HepG2 (cell line): ENCODE measurements at regions not wholly inside any gene's neighbourhood (a gene's known extent, or its start where the extent isn't known, plus 50 kb on each side); places are given as distances from the start of the nearest gene placed in this dataset.

ENCODE experiments used
- ATAC-seq: fragments of 200-7000 bp; cut with Tn5 transposase; 3 replicates; pipeline ENCODE4 v1.9.1; 2020; ENCODE audit warnings: mild to moderate bottlenecking, moderate library complexity
- BruUV-seq: library from RNA; stranded (reverse); fragments of 400-500 nt; replicated peaks from 2 replicates; lab custom pipeline; 2021; lab: Mats Ljungman, UMichigan
- CTCF ChIA-PET: fragments of 300-600 bp; formaldehyde crosslinking; extraction: SDS; loops from one replicate; lab custom pipeline; 2021; ENCODE audit warnings: low total read pairs, inconsistent platforms, low intra/inter-chr PET ratio; lab: Yijun Ruan, JAX
- POLR2A ChIA-PET: fragments of 350-600 bp; sonication (Branson Sonifier 250); formaldehyde crosslinking; loops from one replicate; lab custom pipeline; 2020; ENCODE audit warnings: antibody characterized with exemption, inconsistent platforms; lab: Yijun Ruan, JAX
- DNase-seq: peaks from one replicate; pipeline ENCODE4 v3.0.0-alpha.2; 2015; ENCODE audit warnings: low spot score
- FAIRE-seq: peaks from 3 replicates; lab custom pipeline; 2011; peaks lifted over from hg19 to GRCh38; lab: Jason Lieb, UNC
- H2AFZ ChIP-seq: one replicate; pipeline ENCODE4 v1.6.1; 2011; ENCODE audit warnings: low read length, inconsistent platforms
- H3K27ac ChIP-seq: fragments of 300-600 bp; 3 replicates; pipeline ENCODE4 v1.8.0; 2011; ENCODE audit warnings: mixed run types, mild to moderate bottlenecking, mixed read lengths, low read length, inconsistent platforms; ENCODE audit not compliant: insufficient read depth; ENCODE audit errors: extremely low read length
- H3K27me3 ChIP-seq, 2 experiments: fragments of 200-600 bp in 1 of 2; 2 replicates in 1 of 2; 3 replicates in 1 of 2; pipeline versions ENCODE4 v1.6.0 to v1.8.0; 2011; ENCODE audit warnings: low read length in 2 of 2, mild to moderate bottlenecking in 2 of 2, moderate library complexity in 2 of 2, inconsistent platforms in 1 of 2; ENCODE audit not compliant: insufficient read depth in 2 of 2, control insufficient read depth in 1 of 2
- H3K36me3 ChIP-seq, 2 experiments: fragments of 200-600 bp in 1 of 2; replicated peaks in 1 of 2; 2 replicates in 1 of 2; 3 replicates in 1 of 2; pipeline versions ENCODE4 v1.5.1 to v1.8.0; 2011; ENCODE audit warnings: low read length in 2 of 2, inconsistent platforms in 1 of 2; ENCODE audit not compliant: insufficient read depth in 2 of 2, control insufficient read depth in 1 of 2
- H3K4me1 ChIP-seq: 2 replicates; pipeline ENCODE4 v1.5.1; 2012; ENCODE audit warnings: low read length, inconsistent platforms; ENCODE audit not compliant: insufficient read depth
- H3K4me2 ChIP-seq: 2 replicates; pipeline ENCODE4 v1.6.0; 2011; ENCODE audit warnings: low read depth, low read length, inconsistent platforms
- H3K4me3 ChIP-seq, 3 experiments: fragments of 200-600 bp in 1 of 3; sonication (generic), shearing (Covaris generic) in 1 of 3; replicated peaks in 1 of 3; 2 replicates each; pipeline ENCODE4 v1.5.1; 2011 to 2016; ENCODE audit warnings: low read length in 3 of 3, inconsistent platforms in 2 of 3, low read depth in 2 of 3, mild to moderate bottlenecking in 2 of 3, control low read depth in 1 of 3, mixed read lengths in 1 of 3; ENCODE audit not compliant: insufficient read depth in 1 of 3
- H3K79me2 ChIP-seq: one replicate; pipeline ENCODE4 v1.6.1; 2011; ENCODE audit warnings: low read length, inconsistent platforms; ENCODE audit not compliant: insufficient read depth
- H3K9ac ChIP-seq: 2 replicates; pipeline ENCODE4 v1.6.0; 2011; ENCODE audit warnings: mild to moderate bottlenecking, low read depth, low read length, inconsistent platforms; ENCODE audit not compliant: insufficient read depth
- H3K9me3 ChIP-seq: 2 replicates; pipeline ENCODE4 v1.5.1; 2012; ENCODE audit warnings: mild to moderate bottlenecking, low read length
- H4K20me1 ChIP-seq: 2 replicates; pipeline ENCODE4 v1.6.0; 2011; ENCODE audit warnings: inconsistent platforms, mild to moderate bottlenecking, low read length, moderate library complexity; ENCODE audit not compliant: insufficient read depth
- CBX2 ChIP-seq, 2 experiments: fragments of 200-600 bp in 1 of 2; sonication (generic); formaldehyde crosslinking in 1 of 2; IDR thresholded peaks; 2 replicates each; pipeline versions ENCODE4 v1.7.0 to v1.8.1; 2018 to 2022; ENCODE audit warnings: low read depth in 2 of 2, low read length in 1 of 2, mild to moderate bottlenecking in 1 of 2, missing genetic modification reagents in 1 of 2
- E2F2 ChIP-seq: sonication (generic); formaldehyde crosslinking; IDR thresholded peaks from 2 replicates; pipeline ENCODE4 v1.4.0; 2020; ENCODE audit warnings: missing genetic modification reagents, borderline replicate concordance
- FLYWCH1 ChIP-seq: sonication (generic); formaldehyde crosslinking; IDR thresholded peaks from 2 replicates; pipeline ENCODE4 v1.8.1; 2023; ENCODE audit warnings: mild to moderate bottlenecking, missing genetic modification reagents
- FOXK1 ChIP-seq: sonication (generic); formaldehyde crosslinking; IDR thresholded peaks from 2 replicates; pipeline ENCODE4 v1.4.0; 2020; ENCODE audit warnings: low read depth, missing genetic modification reagents, borderline replicate concordance
- GATA4 ChIP-seq: sonication (generic); IDR thresholded peaks from 2 replicates; pipeline ENCODE4 v1.6.1; 2016; ENCODE audit warnings: antibody characterized with exemption, low read depth, borderline replicate concordance
- JUND ChIP-seq: sonication (generic); formaldehyde crosslinking; IDR thresholded peaks from 2 replicates; pipeline ENCODE4 v1.8.0; 2022; ENCODE audit warnings: mild to moderate bottlenecking, missing genetic modification reagents
- SRF ChIP-seq: IDR thresholded peaks from 2 replicates; pipeline ENCODE4 v1.6.1; 2011; ENCODE audit warnings: mild to moderate bottlenecking, low read depth, low read length, moderate library complexity
- ZNF17 ChIP-seq: sonication (generic); formaldehyde crosslinking; IDR thresholded peaks from 2 replicates; pipeline ENCODE4 v1.5.0; 2020; ENCODE audit warnings: mild to moderate bottlenecking, missing genetic modification reagents
- ZNF230 ChIP-seq: sonication (generic); formaldehyde crosslinking; IDR thresholded peaks from 2 replicates; pipeline ENCODE4 v1.4.0; 2020; ENCODE audit warnings: mild to moderate bottlenecking, missing genetic modification reagents
- ZNF431 ChIP-seq: sonication (generic); formaldehyde crosslinking; IDR thresholded peaks from 2 replicates; pipeline ENCODE4 v1.9.0; 2022; ENCODE audit warnings: missing genetic modification reagents, low read depth, mild to moderate bottlenecking, borderline replicate concordance
- ZNF549 ChIP-seq: sonication (generic); formaldehyde crosslinking; IDR thresholded peaks from 2 replicates; pipeline ENCODE4 v1.5.0; 2020; ENCODE audit warnings: missing genetic modification reagents
- ZNF598 ChIP-seq: sonication (generic); formaldehyde crosslinking; IDR thresholded peaks from 2 replicates; pipeline ENCODE4 v1.5.1; 2020; ENCODE audit warnings: mild to moderate bottlenecking, missing genetic modification reagents, borderline replicate concordance
- ZNF747 ChIP-seq: sonication (generic); formaldehyde crosslinking; IDR thresholded peaks from 2 replicates; pipeline ENCODE4 v1.8.1; 2023; ENCODE audit warnings: missing genetic modification reagents, mild to moderate bottlenecking, borderline replicate concordance
- WGBS: methylation state at CpG from one replicate; pipeline ENCODE4 v1.1.6; 2017; ENCODE audit warnings: low lambda C conversion rate; 5-methylcytosine and 5-hydroxymethylcytosine counted together
- in situ Hi-C: cut with HindIII; loops from 2 replicates; pipeline ENCODE4 v1.10.0; 2017; ENCODE audit warnings: low pct_unique_long_range_greater_than_20kb; ENCODE audit not compliant: extremely low pct_ligation_motif_present
- intact Hi-C: fragments of 100-400 bp; cut with micrococcal nuclease; formaldehyde crosslinking; loops from one replicate; pipeline ENCODE4 v1.10.0; 2022; ENCODE audit not compliant: unreplicated experiment
- TF ChIP-seq, protein P1 (sequence below): IDR thresholded peaks from 2 replicates; pipeline ENCODE4 v1.6.1; 2016; ENCODE audit warnings: low read depth, missing genetic modification reagents, missing compliant biosample characterization
- TF ChIP-seq, protein P2 (sequence below): sonication (generic); formaldehyde crosslinking; IDR thresholded peaks from 2 replicates; pipeline ENCODE4 v1.5.1; 2020; ENCODE audit warnings: mild to moderate bottlenecking, missing genetic modification reagents

GRCh38 chr3:40642812-40643211 lies 118.1 kb downstream of the ZNF621 start:
- CTCF ChIA-PET: no interaction called here
- ATAC-seq: no peak
- in situ Hi-C loops: no loop called here

More at GRCh38 chr3:40642812-40643211, 118.1 kb downstream of the ZNF621 start:
- Histone ChIP-seq H3K4me2 (no peak overlapping the region), H3K9me3 (no peaks in the 10 kb centered on the region), H3K4me1 (no peaks in the 10 kb centered on the region), H3K9ac (no peak overlapping the region), H4K20me1 (no peaks in the 10 kb centered on the region), H3K4me3 (no peak overlapping the region), H3K36me3 (no peaks in the 10 kb centered on the region), H2AFZ (no peak overlapping the region), H3K27me3 (0 out of 5 replicates have a peak, but pooled peaks cover 0 to 1% of the 10 kb centered on the region in 2 experiments), H3K79me2 (no peaks in the 10 kb centered on the region), H3K27ac (no peak overlapping the region)
- no peak for TF ChIP-seq FLYWCH1
- no peak for TF ChIP-seq SRF
- TF ChIP-seq FOXK1 (CRISPR knock-in tag): no peak
- no peak for TF ChIP-seq E2F2
- no peak for TF ChIP-seq CBX2 (IDR thresholded peaks at IDR 0.05; ENCODE audit: low read depth, low read length)
- TF ChIP-seq CBX2 (CRISPR knock-in tag; IDR thresholded peaks at IDR 0.05; ENCODE audit: low read depth): no peak
- TF ChIP-seq ZNF598 (CRISPR knock-in tag): no peak
- no peak for TF ChIP-seq ZNF747 (CRISPR knock-in tag)
- no peak for TF ChIP-seq ZNF230 (CRISPR knock-in tag)
- no peak for TF ChIP-seq ZNF17 (CRISPR knock-in tag)
- TF ChIP-seq GATA4: no peak
- TF ChIP-seq, protein P1, sequence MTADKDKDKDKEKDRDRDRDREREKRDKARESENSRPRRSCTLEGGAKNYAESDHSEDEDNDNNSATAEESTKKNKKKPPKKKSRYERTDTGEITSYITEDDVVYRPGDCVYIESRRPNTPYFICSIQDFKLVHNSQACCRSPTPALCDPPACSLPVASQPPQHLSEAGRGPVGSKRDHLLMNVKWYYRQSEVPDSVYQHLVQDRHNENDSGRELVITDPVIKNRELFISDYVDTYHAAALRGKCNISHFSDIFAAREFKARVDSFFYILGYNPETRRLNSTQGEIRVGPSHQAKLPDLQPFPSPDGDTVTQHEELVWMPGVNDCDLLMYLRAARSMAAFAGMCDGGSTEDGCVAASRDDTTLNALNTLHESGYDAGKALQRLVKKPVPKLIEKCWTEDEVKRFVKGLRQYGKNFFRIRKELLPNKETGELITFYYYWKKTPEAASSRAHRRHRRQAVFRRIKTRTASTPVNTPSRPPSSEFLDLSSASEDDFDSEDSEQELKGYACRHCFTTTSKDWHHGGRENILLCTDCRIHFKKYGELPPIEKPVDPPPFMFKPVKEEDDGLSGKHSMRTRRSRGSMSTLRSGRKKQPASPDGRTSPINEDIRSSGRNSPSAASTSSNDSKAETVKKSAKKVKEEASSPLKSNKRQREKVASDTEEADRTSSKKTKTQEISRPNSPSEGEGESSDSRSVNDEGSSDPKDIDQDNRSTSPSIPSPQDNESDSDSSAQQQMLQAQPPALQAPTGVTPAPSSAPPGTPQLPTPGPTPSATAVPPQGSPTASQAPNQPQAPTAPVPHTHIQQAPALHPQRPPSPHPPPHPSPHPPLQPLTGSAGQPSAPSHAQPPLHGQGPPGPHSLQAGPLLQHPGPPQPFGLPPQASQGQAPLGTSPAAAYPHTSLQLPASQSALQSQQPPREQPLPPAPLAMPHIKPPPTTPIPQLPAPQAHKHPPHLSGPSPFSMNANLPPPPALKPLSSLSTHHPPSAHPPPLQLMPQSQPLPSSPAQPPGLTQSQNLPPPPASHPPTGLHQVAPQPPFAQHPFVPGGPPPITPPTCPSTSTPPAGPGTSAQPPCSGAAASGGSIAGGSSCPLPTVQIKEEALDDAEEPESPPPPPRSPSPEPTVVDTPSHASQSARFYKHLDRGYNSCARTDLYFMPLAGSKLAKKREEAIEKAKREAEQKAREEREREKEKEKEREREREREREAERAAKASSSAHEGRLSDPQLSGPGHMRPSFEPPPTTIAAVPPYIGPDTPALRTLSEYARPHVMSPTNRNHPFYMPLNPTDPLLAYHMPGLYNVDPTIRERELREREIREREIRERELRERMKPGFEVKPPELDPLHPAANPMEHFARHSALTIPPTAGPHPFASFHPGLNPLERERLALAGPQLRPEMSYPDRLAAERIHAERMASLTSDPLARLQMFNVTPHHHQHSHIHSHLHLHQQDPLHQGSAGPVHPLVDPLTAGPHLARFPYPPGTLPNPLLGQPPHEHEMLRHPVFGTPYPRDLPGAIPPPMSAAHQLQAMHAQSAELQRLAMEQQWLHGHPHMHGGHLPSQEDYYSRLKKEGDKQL (CRISPR knock-in tag): no peak
- TF ChIP-seq JUND: no peak
- TF ChIP-seq, protein P2, sequence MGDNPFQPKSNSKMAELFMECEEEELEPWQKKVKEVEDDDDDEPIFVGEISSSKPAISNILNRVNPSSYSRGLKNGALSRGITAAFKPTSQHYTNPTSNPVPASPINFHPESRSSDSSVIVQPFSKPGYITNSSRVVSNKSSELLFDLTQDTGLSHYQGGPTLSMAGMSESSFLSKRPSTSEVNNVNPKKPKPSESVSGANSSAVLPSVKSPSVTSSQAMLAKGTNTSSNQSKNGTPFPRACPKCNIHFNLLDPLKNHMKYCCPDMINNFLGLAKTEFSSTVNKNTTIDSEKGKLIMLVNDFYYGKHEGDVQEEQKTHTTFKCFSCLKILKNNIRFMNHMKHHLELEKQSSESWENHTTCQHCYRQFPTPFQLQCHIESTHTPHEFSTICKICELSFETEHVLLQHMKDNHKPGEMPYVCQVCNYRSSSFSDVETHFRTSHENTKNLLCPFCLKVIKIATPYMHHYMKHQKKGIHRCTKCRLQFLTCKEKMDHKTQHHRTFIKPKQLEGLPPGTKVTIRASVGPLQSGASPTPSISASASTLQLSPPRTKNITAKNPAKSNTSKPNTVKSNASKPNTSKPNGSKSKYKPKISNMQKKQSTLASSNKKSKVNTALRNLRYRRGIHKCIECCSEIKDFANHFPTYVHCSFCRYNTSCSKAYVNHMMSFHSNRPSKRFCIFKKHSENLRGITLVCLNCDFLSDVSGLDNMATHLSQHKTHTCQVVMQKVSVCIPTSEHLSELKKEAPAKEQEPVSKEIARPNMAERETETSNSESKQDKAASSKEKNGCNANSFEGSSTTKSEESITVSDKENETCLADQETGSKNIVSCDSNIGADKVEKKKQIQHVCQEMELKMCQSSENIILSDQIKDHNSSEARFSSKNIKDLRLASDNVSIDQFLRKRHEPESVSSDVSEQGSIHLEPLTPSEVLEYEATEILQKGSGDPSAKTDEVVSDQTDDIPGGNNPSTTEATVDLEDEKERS: no peak
- no peak for TF ChIP-seq ZNF431
- no peak for TF ChIP-seq ZNF549
- no TSS peak for BruUV-seq
- POLR2A ChIA-PET: no interaction called here
- 13% methylated on average over 5 of the region's 5 CpGs for WGBS
- no peak for DNase-seq
- FAIRE-seq: no peak
- intact Hi-C loops: no loop called here
